HG02571 (cell line): ENCODE measurements at regions not wholly inside any gene's neighbourhood (a gene's known extent, or its start where the extent isn't known, plus 50 kb on each side); places are given as distances from the start of the nearest gene placed in this dataset.

Experiments used
- ATAC-seq: cut with Tn5 transposase; IDR thresholded peaks from one replicate; pipeline ENCODE4 v1.9.1; 2021; ENCODE audit warnings: mild to moderate bottlenecking, moderate library complexity; ENCODE audit not compliant: unreplicated experiment

- no peak for ATAC-seq
These were observed 145.8 kb downstream of the AASDH start for GRCh38 chr4:56241500-56241899.

- ATAC-seq = no peak
These were observed 146.6 kb downstream of the AASDH start for GRCh38 chr4:56240554-56241174.

DNA sequence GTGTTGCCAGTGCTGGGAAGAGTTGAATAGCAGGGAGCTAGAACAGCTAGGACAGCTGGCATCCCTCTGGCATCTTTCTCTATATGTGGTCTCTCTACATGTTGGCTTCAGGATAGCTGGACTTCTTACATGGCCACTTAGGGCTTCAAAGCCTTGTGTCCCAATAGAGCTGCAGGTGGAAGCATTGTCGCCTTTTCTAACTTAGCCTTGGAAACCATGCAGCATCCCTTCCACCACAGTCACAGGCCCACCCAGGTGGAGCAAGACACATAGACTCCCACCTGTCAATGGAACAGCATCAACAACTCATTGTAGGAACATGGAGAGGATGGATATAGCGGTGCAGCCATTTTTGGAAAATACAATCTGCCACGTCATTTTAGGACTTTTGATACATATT, 149.0 kb downstream of the AASDH start:
- no peak for ATAC-seq

- no peak for ATAC-seq
These were observed 151.6 kb downstream of the AASDH start for GRCh38 chr4:56235725-56236124.

- ATAC-seq = no peak
These were observed 152.3 kb downstream of the AASDH start for GRCh38 chr4:56235011-56235410.

GRCh38 chr4:56234098-56234497, 153.2 kb downstream of the AASDH start:
- no peak for ATAC-seq

GRCh38 chr4:56231410-56231809, 155.9 kb downstream of the AASDH start:
- ATAC-seq = no peak

DNA sequence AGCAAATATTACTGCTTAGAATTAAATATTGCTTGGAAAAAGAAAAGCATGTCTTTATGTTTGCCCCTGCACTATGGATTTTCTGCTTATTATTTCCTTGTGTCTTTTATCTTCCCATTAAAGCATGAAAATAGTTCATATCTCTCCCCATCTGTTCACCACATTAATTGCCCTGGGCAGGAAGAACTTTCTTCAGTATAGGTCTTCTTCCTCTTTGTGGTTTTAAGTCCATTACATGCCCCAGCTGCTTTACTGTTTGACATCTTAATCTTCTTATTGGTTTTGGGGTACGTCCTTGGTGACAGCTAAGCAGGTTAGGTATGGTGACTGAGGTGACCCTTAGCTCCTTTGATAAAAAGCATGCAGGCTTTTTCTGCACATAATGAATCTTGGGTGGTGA, 157.3 kb downstream of the AASDH start:
- ATAC-seq = no peak

GRCh38 chr4:56227301-56227835, 159.9 kb downstream of the AASDH start:
- no peak for ATAC-seq

- ATAC-seq = no peak
These were observed 160.7 kb downstream of the AASDH start for GRCh38 chr4:56226579-56226978.

GRCh38 chr4:56224641-56225040, 162.7 kb downstream of the AASDH start:
- no peak for ATAC-seq

DNA sequence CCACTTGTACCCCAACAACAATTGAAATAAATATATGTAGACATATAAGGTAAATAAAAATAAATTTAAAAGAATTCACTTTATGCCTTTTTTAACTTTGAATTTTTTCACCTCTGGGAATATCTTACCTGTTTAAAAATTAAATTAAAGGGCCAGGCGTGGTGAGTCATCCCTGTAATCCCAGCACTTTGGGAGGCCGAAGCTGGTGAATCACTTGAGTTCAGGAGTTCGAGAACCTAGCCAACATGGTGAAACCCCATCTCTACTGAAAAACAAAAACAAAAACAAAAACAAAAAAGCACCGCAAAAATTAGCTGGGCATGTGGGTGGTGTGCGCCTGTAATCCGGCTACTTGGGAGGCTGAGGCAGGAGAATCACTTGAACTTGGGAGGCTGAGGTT, 164.8 kb downstream of the AASDH start:
- no peak for ATAC-seq

- no peak for ATAC-seq
These were observed 167.0 kb downstream of the AASDH start for GRCh38 chr4:56220261-56220660.

DNA sequence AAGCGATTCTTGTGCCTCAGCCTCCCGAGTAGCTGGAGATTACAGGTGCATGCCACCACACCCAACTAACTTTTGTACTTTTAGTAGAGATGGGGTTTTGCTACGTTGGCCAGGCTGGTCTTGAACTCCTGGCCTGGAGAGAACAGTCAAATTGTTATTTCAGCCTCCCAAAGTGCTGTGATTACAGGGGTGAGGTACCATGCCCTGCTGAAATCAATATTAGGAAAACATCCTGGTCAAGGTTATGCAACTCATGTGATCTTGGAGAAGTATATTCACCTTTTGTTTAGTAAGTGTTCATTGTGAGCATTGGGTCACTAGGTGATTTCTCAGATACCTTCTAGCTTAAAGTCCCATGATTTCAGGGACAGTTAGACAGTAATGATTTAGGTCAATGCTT, 167.8 kb downstream of the AASDH start:
- no peak for ATAC-seq

GRCh38 chr4:56218230-56218895, 168.9 kb downstream of the AASDH start:
- no peak for ATAC-seq

GRCh38 chr4:56217343-56217890, 169.9 kb downstream of the AASDH start:
- ATAC-seq = no peak

GRCh38 chr4:56215901-56216300, 171.4 kb downstream of the AASDH start:
- no peak for ATAC-seq

- ATAC-seq = no peak
These were observed 172.0 kb downstream of the AASDH start for GRCh38 chr4:56215141-56215783.

- no peak for ATAC-seq
These were observed 173.7 kb downstream of the AASDH start for GRCh38 chr4:56213543-56213942.

- no peak for ATAC-seq
These were observed 174.5 kb downstream of the AASDH start for GRCh38 chr4:56212774-56213173.

DNA sequence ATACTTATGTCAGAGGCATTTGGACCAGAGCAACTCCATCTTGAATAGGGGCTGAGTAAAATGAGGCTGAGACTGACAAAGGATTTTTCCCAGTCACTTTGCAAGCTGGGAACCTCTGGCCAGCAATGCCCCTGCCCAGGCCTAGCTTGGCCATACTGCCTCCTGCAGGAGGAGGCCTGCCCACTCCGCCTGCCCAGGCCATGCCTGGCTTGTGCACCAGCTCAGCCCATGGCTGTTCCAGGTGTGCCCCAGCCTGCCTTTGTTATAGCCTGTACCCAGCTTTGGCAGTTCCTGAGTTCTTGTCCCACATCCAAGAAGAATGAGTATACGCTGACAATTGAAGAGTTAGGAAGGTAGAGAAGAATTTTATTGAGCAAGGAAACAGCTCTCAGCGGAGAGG, 176.1 kb downstream of the AASDH start:
- no peak for ATAC-seq

DNA sequence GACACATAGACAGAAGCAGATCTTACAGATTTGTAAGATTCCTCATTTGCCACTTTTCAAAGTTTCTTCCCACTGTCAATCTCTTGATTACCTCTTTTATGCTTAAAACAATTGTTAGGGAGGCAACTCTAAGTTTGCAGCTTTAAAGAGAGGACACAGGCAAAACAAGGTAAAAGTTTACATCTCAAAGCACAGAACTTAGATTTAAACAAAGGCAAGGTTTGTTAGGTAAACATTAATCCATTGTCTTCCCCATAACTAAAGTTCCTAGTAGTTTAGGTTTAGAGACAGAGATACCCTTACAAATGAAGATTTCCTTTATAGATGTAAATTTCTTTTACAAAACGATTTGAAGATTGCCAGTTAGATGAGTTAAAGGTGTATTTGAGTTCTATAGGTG, 176.9 kb downstream of the AASDH start:
- ATAC-seq = no peak
